Neutrophil (primary cell): ENCODE measurements at regions not wholly inside any gene's neighbourhood (a gene's known extent, or its start where the extent isn't known, plus 50 kb on each side); places are given as distances from the start of the nearest gene placed in this dataset.

Experiments
- H3K27ac ChIP-seq: fragments of 200-600 bp; sonication (generic); 2 replicates; pipeline ENCODE4 v1.5.1; 2016; ENCODE audit warnings: mild to moderate bottlenecking, moderate library complexity
- H3K27me3 ChIP-seq: fragments of 200-600 bp; sonication (generic); 2 replicates; pipeline ENCODE4 v1.6.0; 2016; ENCODE audit warnings: mild to moderate bottlenecking
- H3K36me3 ChIP-seq: fragments of 200-600 bp; sonication (generic); 2 replicates; pipeline ENCODE4 v1.5.1; 2017
- H3K4me1 ChIP-seq, 2 experiments: fragments of 200-600 bp in 1 of 2; sonication (generic) in 1 of 2; 1 replicate in 1 of 2; 2 replicates in 1 of 2; pipeline versions ENCODE4 v1.5.1 to v1.6.1; 2013 to 2016; ENCODE audit warnings: low read depth in 1 of 2, low read length in 1 of 2, mild to moderate bottlenecking in 1 of 2, moderate library complexity in 1 of 2; ENCODE audit not compliant: control insufficient read depth in 1 of 2, insufficient read depth in 1 of 2
- H3K4me3 ChIP-seq, 2 experiments: fragments of 200-600 bp in 1 of 2; sonication (generic) in 1 of 2; 1 replicate in 1 of 2; 2 replicates in 1 of 2; pipeline ENCODE4 v1.5.1; 2013 to 2016; ENCODE audit warnings: low read depth in 1 of 2, low read length in 1 of 2, mild to moderate bottlenecking in 1 of 2, moderate library complexity in 1 of 2
- H3K9me3 ChIP-seq: fragments of 200-600 bp; sonication (generic); 2 replicates; pipeline ENCODE4 v1.5.1; 2016
- TF ChIP-seq, protein P1 (sequence below): fragments of 200-600 bp; sonication (generic); IDR thresholded peaks from 2 replicates; pipeline ENCODE4 v1.5.1; 2016; ENCODE audit warnings: antibody characterized with exemption

DNA sequence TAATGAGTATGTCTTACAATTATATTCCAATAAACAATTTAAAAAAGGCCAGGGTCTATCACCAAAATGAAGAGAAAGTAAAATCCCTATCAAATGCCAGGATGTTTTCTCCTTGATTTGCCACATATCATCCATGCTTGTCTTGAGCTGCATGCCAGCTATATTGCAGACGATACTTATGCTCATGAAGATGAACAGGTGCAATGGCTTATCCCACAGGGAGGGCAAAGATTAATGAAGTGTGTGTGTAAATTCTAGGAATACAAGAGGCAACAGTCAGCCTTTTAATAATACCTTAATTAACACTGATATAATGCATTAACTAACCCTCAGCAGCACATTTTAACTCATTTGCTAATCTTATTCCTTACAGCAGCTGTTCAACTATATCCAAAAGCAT, 850.5 kb downstream of the KCNA4 start:
- Histone ChIP-seq H3K4me3 (no peak overlapping the region), H3K4me1 (no peaks in the 10 kb centered on the region), H3K9me3 (no peaks in the 10 kb centered on the region), H3K36me3 (no peaks in the 10 kb centered on the region), H3K27ac (no peak overlapping the region), H3K27me3 (no peaks in the 10 kb centered on the region)
- TF ChIP-seq, protein P1, sequence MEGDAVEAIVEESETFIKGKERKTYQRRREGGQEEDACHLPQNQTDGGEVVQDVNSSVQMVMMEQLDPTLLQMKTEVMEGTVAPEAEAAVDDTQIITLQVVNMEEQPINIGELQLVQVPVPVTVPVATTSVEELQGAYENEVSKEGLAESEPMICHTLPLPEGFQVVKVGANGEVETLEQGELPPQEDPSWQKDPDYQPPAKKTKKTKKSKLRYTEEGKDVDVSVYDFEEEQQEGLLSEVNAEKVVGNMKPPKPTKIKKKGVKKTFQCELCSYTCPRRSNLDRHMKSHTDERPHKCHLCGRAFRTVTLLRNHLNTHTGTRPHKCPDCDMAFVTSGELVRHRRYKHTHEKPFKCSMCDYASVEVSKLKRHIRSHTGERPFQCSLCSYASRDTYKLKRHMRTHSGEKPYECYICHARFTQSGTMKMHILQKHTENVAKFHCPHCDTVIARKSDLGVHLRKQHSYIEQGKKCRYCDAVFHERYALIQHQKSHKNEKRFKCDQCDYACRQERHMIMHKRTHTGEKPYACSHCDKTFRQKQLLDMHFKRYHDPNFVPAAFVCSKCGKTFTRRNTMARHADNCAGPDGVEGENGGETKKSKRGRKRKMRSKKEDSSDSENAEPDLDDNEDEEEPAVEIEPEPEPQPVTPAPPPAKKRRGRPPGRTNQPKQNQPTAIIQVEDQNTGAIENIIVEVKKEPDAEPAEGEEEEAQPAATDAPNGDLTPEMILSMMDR: no peak

DNA sequence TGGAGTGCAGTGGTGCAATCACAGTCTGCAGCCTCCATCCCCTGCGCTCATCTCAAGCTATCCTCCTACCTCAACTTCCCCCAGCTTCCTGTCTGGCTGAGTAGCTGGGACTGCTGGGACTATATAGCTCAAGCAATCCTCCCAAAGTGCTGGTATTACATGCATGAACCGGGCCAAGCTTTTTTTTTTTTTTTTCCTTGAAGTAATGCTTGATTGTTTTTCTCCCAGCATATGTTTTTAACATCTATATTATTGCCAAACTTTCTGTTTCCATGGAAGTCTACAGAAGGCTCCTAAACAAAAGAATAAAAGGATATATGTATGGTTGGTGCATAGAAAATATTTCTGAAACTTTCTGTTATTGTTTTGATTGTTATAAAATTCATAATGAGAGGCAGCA, 853.6 kb downstream of the KCNA4 start:
- Histone ChIP-seq H3K9me3 (no peaks in the 10 kb centered on the region), H3K4me3 (no peak overlapping the region), H3K27me3 (no peaks in the 10 kb centered on the region), H3K27ac (no peak overlapping the region), H3K4me1 (no peaks in the 10 kb centered on the region), H3K36me3 (no peaks in the 10 kb centered on the region)
- TF ChIP-seq, protein P1: no peak

DNA sequence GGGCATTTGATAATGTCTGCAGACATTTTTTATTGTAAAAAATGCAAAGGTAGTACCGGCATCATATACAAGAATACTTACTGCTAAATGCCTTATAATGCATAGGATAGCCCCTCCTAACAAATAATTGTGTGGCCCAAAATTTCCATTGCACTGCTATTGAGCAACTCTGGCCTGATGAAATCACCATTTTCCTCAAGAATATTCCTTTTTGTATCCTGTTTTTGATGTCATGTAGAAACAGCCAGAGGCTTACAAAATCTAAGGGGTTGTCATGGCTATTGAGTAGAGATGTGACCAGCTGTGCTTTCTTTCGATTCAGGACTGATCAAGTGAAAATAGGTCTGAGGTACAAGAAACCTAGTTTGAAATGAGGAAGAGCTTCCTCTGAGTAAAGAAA, 854.3 kb downstream of the KCNA4 start:
- no peaks in the 10 kb centered on the region for H3K9me3 ChIP-seq
- no peaks in the 10 kb centered on the region for H3K36me3 ChIP-seq
- TF ChIP-seq, protein P1: no peak
- H3K27me3 ChIP-seq: no peaks in the 10 kb centered on the region
- no peak overlapping the region for H3K27ac ChIP-seq
- no peak overlapping the region for H3K4me3 ChIP-seq
- H3K4me1 ChIP-seq: no peaks in the 10 kb centered on the region

DNA sequence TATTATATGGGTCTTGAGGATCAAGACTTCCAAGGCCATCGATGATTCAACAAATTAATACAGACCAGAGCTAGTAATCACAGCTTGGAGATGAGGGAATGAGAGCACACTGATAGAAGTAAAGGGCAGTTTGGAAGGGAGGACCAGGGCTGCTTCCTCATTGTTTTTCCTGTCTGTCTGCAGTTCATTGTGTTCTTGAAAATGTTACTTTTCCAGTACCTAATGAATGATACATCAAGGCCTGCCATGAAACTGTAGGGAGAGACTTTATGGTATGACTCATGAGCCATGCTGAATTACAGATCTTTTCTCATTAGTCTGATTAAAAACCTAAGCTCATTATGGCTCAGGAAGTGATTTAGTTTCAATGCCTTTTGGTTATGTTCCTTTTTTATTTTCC, 855.6 kb downstream of the KCNA4 start:
- Histone ChIP-seq H3K36me3 (no peaks in the 10 kb centered on the region), H3K4me1 (no peaks in the 10 kb centered on the region), H3K4me3 (no peak overlapping the region), H3K9me3 (no peaks in the 10 kb centered on the region), H3K27ac (no peak overlapping the region), H3K27me3 (no peaks in the 10 kb centered on the region)
- TF ChIP-seq, protein P1: no peak

DNA sequence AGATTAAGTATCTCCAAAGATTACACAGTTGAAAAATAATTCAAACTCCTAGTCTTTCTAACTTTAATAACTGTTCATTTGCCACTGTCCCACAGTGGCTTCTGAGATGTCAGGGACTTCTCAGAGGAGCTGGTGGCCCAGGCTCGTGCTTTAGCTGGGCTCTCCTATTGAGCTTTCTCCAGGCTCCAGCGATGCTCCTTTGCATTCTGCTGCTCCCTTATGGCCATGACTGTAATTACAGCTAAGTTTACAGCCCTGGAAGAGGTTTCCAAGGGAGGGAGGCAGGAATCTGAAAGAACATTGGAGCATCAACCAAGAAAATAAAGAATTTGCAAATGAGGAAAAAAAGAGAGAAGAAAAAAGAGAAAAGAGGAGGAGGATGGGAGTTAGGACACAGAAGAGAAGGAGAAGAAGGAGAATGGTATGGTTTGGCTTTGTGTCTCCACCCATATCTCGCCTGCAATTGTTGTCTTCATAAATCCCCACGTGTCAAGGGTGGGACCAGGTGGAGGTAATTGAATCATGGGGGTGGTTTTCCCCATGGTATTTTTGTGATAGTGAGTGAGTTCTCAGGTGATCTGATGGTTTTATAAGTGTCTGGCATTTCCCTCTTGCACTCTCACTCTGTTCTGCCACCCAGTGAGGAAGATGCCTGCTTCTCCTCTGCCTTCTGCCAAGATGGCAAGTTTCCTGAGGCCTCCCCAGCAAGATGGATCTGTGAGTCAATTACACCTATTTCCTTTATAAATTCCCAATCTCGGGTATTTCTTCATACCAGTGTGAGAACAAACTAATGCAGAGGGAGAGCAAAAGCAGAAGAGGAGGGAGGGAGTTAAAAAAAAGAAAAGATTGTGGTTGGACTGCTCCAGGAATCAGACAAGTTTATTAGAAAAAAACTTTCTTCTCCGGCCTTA, 857.0 kb downstream of the KCNA4 start:
- H3K36me3 ChIP-seq: no peaks in the 10 kb centered on the region
- H3K27ac ChIP-seq: no peak overlapping the region
- no peaks in the 10 kb centered on the region for H3K4me1 ChIP-seq
- no peaks in the 10 kb centered on the region for H3K9me3 ChIP-seq
- TF ChIP-seq, protein P1: no peak
- no peak overlapping the region for H3K4me3 ChIP-seq
- no peaks in the 10 kb centered on the region for H3K27me3 ChIP-seq
